Astrocyte of the spinal cord (primary cell): ENCODE measurements at regions not wholly inside any gene's neighbourhood (a gene's known extent, or its start where the extent isn't known, plus 50 kb on each side); places are given as distances from the start of the nearest gene placed in this dataset.

Experiments
- DNase-seq: peaks from one replicate; pipeline ENCODE4 v3.0.0; 2011; ENCODE audit warnings: low read depth, low spot score
- H3K4me3 ChIP-seq: 2 replicates; pipeline ENCODE4 v1.5.1; 2011; ENCODE audit warnings: low read depth, mild to moderate bottlenecking, low read length, moderate library complexity
- in situ Hi-C: cut with HindIII; loops from 2 replicates; pipeline ENCODE4 v1.10.0; 2017; ENCODE audit warnings: low sequenced_read_pairs
- TF ChIP-seq, protein P1 (sequence below): IDR thresholded peaks from 2 replicates; pipeline ENCODE4 v1.5.1; 2012; ENCODE audit warnings: low read depth, mild to moderate bottlenecking, low read length, inconsistent platforms

DNA sequence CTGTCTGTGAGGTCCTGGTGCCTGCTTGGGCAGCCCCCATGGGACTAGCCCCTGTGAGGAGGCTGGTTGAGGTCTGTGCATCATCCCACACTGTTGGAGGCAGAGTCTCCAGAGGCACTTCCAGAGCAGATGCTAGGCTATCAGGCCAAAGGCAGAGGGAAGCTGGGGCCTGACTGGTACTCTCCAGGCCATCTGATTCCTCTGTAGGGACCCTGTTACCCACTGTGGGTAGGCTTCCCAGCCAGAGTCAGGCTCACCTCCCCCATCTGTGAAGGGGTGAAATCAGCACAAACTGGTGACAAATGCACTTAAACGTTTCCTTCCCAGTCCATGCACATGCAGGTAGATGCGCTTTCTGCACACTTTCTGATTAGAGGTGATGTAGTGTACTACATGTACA lies 212.6 kb upstream of the TOPAZ1 start:
- DNase-seq, result no peak
- H3K4me3 ChIP-seq, result no peak overlapping the region
- TF ChIP-seq, protein P1, sequence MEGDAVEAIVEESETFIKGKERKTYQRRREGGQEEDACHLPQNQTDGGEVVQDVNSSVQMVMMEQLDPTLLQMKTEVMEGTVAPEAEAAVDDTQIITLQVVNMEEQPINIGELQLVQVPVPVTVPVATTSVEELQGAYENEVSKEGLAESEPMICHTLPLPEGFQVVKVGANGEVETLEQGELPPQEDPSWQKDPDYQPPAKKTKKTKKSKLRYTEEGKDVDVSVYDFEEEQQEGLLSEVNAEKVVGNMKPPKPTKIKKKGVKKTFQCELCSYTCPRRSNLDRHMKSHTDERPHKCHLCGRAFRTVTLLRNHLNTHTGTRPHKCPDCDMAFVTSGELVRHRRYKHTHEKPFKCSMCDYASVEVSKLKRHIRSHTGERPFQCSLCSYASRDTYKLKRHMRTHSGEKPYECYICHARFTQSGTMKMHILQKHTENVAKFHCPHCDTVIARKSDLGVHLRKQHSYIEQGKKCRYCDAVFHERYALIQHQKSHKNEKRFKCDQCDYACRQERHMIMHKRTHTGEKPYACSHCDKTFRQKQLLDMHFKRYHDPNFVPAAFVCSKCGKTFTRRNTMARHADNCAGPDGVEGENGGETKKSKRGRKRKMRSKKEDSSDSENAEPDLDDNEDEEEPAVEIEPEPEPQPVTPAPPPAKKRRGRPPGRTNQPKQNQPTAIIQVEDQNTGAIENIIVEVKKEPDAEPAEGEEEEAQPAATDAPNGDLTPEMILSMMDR, result no peak
- in situ Hi-C loops, result no loop called here

DNA sequence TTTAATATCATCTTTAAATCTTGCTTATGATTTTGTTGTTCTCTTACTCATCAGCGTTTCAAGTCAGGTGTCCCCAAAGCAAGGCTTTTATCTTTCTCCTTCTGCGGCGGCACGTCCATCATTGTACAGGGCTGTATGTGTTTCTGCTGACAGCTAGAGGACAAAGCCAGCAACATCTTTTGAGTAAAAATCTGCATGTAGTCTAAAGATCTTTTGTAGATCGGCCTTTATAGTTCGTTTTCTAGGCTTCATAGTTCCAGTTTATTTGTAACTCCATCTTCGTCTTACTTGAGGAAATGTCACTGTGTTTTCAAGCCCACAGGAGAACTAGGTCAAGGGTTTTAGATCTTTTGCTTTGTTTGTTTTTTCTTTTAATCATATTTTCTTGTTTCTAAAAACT lies 211.4 kb upstream of the TOPAZ1 start:
- TF ChIP-seq, protein P1, result no peak
- in situ Hi-C loops, result no loop called here
- DNase-seq, result no peak
- no peak overlapping the region for H3K4me3 ChIP-seq

DNA sequence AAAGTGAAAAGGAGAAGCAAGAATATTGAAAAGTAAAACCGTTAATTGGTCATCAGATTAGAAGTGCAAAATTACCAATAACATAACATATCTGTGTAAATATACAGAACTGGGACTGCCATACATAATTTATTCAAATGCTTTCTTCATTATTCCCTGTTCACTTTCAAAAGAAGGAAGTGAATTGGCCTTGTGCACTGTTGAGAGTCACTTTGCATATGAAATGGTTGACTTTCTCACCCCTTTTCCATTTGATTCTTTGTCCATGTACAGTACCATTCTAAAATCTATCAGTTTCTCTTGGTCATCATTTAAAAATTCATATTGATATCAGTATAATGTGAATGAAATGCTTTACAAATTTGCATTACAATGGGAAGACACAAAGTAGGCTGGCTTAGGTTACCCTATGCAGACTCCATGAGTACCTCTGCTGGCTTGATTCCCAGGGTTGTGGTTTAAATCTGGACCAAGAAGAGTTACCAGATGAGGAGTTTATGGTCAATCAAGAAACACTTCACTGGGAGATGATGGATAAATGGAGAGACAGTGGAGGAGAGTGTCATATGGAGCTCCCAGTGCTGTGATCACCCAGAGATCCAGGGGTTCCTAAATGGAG lies 210.9 kb upstream of the TOPAZ1 start:
- in situ Hi-C loops, result no loop called here
- TF ChIP-seq, protein P1, result no peak
- H3K4me3 ChIP-seq, result no peak overlapping the region
- DNase-seq, result peak; percentile 68

DNA sequence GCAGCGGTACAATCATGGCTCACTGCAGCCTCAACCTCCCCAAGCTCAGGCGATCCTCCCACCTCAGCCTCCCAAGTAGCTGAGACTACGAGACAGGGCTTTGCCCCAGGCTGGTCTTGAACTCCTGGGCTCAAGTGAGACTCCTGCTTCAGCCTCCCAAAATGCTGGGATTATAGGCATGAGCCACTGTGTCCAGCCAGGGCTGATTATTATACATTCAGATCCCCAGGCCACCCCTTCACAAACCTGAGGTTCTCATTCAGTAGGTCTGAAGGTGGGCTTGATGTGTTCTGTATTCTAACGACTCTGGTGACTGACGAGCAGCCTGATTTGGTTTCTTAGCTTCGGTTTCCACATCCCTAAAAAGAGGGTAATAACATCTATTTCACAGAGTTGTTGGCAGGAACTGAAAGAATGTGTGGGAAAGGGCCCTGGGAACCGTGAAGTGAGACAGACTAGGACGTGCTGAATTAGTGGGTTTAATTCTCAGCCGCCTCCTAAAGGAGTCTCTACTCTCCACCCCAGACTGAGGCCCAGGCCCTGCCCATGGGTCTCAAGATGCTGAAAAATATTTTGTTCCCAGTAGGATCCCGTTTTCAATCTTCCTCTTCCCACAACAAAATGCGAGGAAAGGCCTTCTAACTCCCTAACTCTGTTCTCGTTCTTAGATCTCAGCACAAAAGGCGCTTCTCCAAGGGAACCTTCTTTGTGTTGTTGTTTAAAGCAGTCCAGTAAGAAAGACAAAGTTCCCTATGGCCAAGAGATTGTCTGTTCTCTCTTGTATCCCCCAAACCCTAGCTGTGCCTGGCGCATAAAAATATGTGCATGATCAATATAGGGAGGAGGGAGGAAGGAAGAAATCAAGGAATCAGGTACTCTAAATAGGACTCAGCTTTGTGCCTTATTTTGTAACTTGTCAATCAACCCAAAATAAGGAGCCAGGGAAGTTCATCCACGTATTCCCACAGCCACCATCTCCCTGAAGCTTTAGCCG lies 210.0 kb upstream of the TOPAZ1 start:
- no peak overlapping the region for H3K4me3 ChIP-seq
- peak; percentile 7 for DNase-seq
- in situ Hi-C loops, result no loop called here
- TF ChIP-seq, protein P1, result no peak

DNA sequence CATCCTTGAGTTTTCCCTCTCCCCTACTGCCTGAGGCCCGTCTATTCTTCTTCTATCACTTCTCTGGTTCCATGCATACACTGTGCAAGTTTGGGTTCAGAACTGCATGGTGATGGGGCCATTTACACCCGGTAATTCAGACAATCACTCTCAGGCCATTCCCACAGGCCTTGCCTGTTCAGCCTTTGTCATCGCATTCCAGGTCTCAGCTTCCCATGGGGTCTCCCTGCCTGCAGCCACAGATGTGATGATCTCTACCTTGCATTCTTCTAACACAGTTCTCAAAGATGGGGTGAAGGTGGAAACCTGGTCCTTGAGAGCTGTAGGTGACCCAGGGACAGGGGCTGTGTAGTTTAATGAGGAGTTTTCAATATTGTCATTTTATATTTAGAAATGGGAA lies 209.2 kb upstream of the TOPAZ1 start:
- DNase-seq, result no peak
- TF ChIP-seq, protein P1, result no peak
- in situ Hi-C loops, result no loop called here
- H3K4me3 ChIP-seq, result no peak overlapping the region

DNA sequence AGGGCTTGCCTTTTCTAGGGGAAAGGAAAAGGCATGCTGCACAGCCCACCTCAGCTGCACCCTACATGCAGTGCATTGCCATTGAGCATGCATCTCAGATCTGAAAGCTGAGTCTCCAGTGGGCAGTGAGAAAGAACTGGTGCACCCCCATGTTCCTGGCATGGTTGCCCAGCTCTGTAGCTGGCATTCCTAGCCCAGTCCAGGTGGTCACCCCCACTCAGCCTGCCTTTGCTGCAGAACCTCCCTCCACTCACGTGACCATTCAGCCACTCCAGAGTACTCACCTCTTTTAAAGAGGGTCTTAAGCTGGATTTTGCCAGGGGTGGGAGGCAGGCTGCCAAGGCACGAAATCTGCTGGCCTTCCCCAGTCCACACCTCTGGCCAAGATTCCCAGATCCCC lies 208.6 kb upstream of the TOPAZ1 start:
- no peak for DNase-seq
- in situ Hi-C loops, result no loop called here
- TF ChIP-seq, protein P1, result no peak
- H3K4me3 ChIP-seq, result no peak overlapping the region
